ENCODE measurements at regions not wholly inside any gene's neighbourhood (a gene's known extent, or its start where the extent isn't known, plus 50 kb on each side); places are given as distances from the start of the nearest gene placed in this dataset.

DNA sequence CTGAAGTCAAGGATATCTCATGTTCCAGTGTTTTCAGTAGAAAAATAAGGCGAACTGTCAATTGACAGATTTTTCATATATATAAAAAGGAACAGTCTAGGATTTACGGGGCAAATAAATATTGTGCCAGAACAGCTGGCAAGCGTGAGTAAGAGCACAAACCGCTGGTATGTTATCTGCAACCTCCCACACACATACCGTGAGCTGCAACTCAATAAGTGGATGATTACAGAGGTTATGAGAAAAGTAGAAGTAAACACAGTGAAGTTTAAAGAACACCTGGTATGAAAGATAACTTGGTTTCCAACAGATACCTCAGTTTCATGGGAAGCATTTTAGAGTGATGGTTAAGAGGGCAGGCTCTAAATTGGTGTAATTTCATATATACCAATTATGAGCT is 733.4 kb downstream of the TUSC7 start:
- TF ChIP-seq, protein P1, sequence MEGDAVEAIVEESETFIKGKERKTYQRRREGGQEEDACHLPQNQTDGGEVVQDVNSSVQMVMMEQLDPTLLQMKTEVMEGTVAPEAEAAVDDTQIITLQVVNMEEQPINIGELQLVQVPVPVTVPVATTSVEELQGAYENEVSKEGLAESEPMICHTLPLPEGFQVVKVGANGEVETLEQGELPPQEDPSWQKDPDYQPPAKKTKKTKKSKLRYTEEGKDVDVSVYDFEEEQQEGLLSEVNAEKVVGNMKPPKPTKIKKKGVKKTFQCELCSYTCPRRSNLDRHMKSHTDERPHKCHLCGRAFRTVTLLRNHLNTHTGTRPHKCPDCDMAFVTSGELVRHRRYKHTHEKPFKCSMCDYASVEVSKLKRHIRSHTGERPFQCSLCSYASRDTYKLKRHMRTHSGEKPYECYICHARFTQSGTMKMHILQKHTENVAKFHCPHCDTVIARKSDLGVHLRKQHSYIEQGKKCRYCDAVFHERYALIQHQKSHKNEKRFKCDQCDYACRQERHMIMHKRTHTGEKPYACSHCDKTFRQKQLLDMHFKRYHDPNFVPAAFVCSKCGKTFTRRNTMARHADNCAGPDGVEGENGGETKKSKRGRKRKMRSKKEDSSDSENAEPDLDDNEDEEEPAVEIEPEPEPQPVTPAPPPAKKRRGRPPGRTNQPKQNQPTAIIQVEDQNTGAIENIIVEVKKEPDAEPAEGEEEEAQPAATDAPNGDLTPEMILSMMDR (conservative IDR thresholded peaks at IDR 0.05; ENCODE audit: low read depth in 2 of 2) = no peak
- TF ChIP-seq NANOG (IDR thresholded peaks at IDR 0.05; ENCODE audit: borderline replicate concordance) = no peak

Measured in GM23338 (cell line).